B cell (primary cell): ENCODE measurements at regions not wholly inside any gene's neighbourhood (a gene's known extent, or its start where the extent isn't known, plus 50 kb on each side); places are given as distances from the start of the nearest gene placed in this dataset.

ENCODE experiments used
- CTCF ChIP-seq: fragments of 200-600 bp; IDR thresholded peaks from one replicate; pipeline ENCODE4 v1.8.0; 2022; ENCODE audit warnings: antibody characterized with exemption, mild to moderate bottlenecking
- EZH2 ChIP-seq: IDR thresholded peaks from 2 replicates; pipeline ENCODE4 v1.6.1; 2012; ENCODE audit warnings: borderline replicate concordance, low read depth, mild to moderate bottlenecking, moderate library complexity, low read length; ENCODE audit not compliant: insufficient read depth, poor library complexity, severe bottlenecking

DNA sequence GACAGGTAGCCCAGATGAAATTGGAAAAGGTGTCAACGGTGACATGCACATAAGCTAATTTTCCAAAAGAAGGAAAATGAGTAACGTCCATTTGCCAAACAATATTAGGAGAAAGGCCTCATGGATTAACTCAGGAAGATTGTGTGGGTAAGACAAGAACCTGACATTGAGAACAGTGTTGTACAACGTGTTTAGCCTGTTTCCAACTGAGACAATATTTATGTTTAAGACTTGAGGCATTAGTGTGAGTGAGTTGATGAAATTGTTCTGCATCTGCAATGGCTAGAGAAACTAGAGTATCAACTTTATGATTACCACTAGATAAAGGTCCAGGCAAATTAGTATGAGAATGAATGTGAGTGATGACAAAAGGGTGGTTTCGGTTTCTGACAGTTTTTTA is 191.3 kb upstream of the RAI14 start:
- TF ChIP-seq CTCF (no peak), EZH2 (no peak)
